ENCODE measurements at regions not wholly inside any gene's neighbourhood (a gene's known extent, or its start where the extent isn't known, plus 50 kb on each side); places are given as distances from the start of the nearest gene placed in this dataset.

DNA sequence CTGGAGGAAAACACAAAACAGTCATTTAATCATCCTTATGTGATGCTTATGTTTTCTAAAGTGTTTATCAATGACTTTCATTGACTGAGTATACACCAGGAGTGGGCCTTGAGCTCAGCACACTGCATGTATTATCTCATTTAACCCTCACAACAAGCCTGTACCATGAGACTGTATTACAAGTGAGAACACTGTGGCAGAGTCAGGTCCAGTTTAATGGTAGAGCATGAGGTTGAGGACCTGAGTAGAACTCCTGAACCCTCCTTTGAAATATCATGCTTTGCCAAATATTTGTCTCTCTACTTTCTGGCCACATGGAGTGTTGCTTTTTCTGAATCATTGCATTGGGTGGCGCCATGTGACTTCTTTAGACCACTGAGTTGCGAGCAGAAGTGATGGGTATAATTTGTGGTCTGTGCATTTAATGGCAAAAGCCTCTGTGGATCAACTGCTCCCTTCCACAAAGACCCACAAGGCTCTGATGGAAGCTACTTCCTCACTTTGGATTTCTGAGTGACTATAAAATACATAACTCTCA lies 65.0 kb upstream of the SIRPG start:
- Histone ChIP-seq H3K36me3 (no peaks in the 10 kb centered on the region), H3K4me1 (peaks cover 13% of the 10 kb centered on the region), H3K9me3 (no peaks in the 10 kb centered on the region), H3K27me3 (peaks cover 10% of the 10 kb centered on the region), H3K4me3 (no peak overlapping the region), H3K27ac (no peak overlapping the region)
- no peak for DNase-seq (ENCODE audit: low spot score in 2 of 2)
- no peak for TF ChIP-seq EP300 (IDR thresholded peaks at IDR 0.05)
- no peak for TF ChIP-seq POLR2A (IDR thresholded peaks at IDR 0.05)
- 82% methylated on average over 2 of the region's 2 CpGs for WGBS

DNA sequence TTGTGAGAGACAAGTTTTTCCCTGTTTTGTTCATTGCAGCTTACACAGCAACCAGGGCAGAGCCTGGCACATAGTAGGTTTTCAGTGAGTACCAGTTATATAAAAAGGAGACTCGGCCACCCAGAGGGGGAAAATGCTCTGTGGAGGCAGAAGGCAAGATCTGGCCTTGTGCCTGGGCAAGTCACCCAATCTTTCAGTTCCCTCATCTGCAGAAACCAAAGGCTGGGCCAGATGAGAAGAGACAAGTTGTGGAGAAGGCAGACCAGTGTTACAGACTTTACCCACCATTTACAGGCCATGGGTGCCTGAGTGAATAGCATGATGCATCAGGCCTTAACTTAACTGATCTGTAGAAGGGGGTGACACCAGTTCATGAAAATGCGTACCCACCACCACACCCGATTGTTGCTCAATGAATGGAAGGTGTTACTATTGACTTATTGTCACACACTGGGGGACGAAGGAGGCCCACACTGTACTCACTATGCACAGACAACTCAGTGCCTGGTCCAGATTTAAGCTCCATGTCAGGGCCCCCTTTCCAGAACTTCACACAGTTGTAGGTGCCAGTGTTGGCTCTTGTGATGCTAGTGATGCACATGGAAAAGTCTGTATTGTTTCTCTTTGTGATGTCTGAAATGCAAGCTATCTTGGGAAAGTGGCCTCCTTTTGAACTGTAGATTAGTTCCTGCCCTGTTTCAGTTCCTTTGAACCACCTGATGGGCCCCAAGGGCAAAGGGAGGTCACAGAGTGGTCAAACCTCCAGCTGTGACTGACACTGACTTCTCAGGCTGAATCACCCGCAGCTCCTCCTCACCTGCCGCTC lies 64.3 kb upstream of the SIRPG start:
- Histone ChIP-seq H3K27ac (no peak overlapping the region), H3K4me3 (no peak overlapping the region), H3K4me1 (peaks cover 13% of the 10 kb centered on the region), H3K9me3 (no peaks in the 10 kb centered on the region), H3K36me3 (no peaks in the 10 kb centered on the region), H3K27me3 (peaks cover 10% of the 10 kb centered on the region)
- WGBS = 81% methylated on average over 5 of the region's 6 CpGs
- DNase-seq (ENCODE audit: low spot score in 2 of 2) = no peak
- TF ChIP-seq POLR2AphosphoS5 (IDR thresholded peaks at IDR 0.05) (no peak), POLR2A (IDR thresholded peaks at IDR 0.05) (no peak), EP300 (IDR thresholded peaks at IDR 0.05) (no peak)
- TF ChIP-seq, protein P1, sequence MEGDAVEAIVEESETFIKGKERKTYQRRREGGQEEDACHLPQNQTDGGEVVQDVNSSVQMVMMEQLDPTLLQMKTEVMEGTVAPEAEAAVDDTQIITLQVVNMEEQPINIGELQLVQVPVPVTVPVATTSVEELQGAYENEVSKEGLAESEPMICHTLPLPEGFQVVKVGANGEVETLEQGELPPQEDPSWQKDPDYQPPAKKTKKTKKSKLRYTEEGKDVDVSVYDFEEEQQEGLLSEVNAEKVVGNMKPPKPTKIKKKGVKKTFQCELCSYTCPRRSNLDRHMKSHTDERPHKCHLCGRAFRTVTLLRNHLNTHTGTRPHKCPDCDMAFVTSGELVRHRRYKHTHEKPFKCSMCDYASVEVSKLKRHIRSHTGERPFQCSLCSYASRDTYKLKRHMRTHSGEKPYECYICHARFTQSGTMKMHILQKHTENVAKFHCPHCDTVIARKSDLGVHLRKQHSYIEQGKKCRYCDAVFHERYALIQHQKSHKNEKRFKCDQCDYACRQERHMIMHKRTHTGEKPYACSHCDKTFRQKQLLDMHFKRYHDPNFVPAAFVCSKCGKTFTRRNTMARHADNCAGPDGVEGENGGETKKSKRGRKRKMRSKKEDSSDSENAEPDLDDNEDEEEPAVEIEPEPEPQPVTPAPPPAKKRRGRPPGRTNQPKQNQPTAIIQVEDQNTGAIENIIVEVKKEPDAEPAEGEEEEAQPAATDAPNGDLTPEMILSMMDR (IDR thresholded peaks at IDR 0.05) = no peak

DNA sequence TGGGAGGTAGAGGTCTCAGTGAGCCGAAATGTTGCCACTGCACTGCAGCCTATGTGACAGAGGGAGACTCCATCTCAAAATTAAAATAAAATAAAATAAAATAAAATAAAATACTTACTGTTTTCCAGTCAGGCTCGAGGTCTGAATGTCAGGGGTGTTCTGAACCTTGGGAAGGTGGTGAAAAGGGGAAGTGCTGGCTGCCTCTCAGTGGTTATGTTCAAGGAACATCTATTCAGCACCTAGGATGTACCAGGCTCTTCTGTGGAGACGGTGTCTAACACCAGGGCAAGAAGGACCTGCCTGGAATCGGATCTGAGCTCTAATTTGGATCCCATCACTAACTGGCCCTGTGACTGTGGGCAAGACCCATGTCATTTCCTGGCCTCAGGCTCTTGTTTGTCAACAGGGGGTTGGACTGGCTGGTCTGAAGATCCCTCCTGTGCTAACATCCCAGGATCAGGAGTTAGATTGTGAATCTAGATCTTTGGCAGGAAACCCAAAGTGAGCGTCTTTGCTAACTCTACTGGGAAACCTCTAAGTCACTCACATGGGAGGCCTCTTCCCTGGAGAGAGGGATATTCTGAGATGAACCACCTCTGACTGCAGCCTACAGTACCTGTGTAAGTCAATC lies 63.4 kb upstream of the SIRPG start:
- H3K27me3 ChIP-seq = peaks cover 10% of the 10 kb centered on the region
- peaks cover 13% of the 10 kb centered on the region for H3K4me1 ChIP-seq
- H3K9me3 ChIP-seq = no peaks in the 10 kb centered on the region
- whole genome bisulfite sequencing = 86% methylated on average over 5 of the region's 5 CpGs
- no peak overlapping the region for H3K27ac ChIP-seq
- no peak overlapping the region for H3K4me3 ChIP-seq
- TF ChIP-seq POLR2A (IDR thresholded peaks at IDR 0.05) = no peak
- TF ChIP-seq, protein P1 (IDR thresholded peaks at IDR 0.05) = no peak
- TF ChIP-seq EP300 (IDR thresholded peaks at IDR 0.05) = no peak
- TF ChIP-seq POLR2AphosphoS5 (IDR thresholded peaks at IDR 0.05) = no peak
- DNase-seq (ENCODE audit: low spot score in 2 of 2) = no peak
- H3K36me3 ChIP-seq = no peaks in the 10 kb centered on the region

GRCh38 chr20:1720226-1720625 lies 62.6 kb upstream of the SIRPG start:
- Histone ChIP-seq H3K9me3 (no peaks in the 10 kb centered on the region), H3K4me1 (peaks cover 13% of the 10 kb centered on the region), H3K4me3 (no peak overlapping the region), H3K27me3 (peaks cover 6% of the 10 kb centered on the region), H3K27ac (no peak overlapping the region), H3K36me3 (no peaks in the 10 kb centered on the region)
- no peak for DNase-seq (ENCODE audit: low spot score in 2 of 2)
- TF ChIP-seq, protein P1 (IDR thresholded peaks at IDR 0.05) = no peak
- TF ChIP-seq EP300 (IDR thresholded peaks at IDR 0.05) (no peak), POLR2AphosphoS5 (IDR thresholded peaks at IDR 0.05) (no peak), POLR2A (IDR thresholded peaks at IDR 0.05) (no peak)
- 93% methylated on average over 4 of the region's 4 CpGs for WGBS

DNA sequence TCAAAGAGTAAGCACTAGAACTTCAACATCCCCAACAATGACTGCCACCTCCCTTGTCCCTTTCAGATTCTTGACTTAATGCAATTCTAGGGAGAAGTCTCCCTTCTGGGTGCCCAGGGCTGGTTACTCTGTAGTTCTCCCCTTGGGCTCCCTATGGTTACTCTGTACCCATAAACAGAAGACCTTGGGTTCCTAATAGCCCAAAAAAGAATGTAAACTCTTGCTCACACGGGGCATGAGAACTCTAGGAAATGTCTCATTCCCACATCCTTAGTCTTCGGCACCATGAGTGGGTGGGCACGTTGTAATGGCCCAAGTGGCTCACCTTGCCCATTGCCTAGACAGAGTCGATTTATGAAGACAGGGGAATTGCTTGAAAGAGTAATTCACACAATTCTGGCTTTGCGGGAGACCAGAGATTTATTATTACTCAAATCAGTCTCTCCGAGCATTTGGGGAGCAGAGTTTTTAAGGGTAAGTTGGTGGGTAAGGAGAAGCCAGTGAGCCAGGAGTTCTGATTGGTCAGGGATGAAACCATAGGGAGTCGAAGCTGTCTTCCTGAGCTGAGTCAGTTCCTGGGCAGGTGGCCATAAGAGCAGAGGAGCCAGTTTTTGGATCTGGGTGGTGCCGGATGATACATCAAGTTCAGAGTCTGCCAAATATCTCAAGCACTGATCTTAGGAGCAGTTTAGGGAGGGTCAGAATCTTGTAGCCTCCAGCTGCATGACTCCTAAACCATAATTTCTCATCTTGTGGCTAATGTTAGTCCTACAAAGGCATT lies 61.2 kb upstream of the SIRPG start:
- TF ChIP-seq POLR2A (IDR thresholded peaks at IDR 0.05) (no peak), EP300 (IDR thresholded peaks at IDR 0.05) (no peak), POLR2AphosphoS5 (IDR thresholded peaks at IDR 0.05) (no peak)
- TF ChIP-seq, protein P1 (IDR thresholded peaks at IDR 0.05) = no peak
- 54% methylated on average over 8 of the region's 8 CpGs for WGBS
- Histone ChIP-seq H3K9me3 (no peaks in the 10 kb centered on the region), H3K27ac (no peak overlapping the region), H3K4me3 (no peak overlapping the region), H3K36me3 (no peaks in the 10 kb centered on the region), H3K4me1 (peaks cover 13% of the 10 kb centered on the region), H3K27me3 (peaks cover 3% of the 10 kb centered on the region)
- DNase-seq (ENCODE audit: low spot score in 2 of 2) = peak in 1 of 2 donors; percentile 71
